ENCODE measurements at regions not wholly inside any gene's neighbourhood (a gene's known extent, or its start where the extent isn't known, plus 50 kb on each side); places are given as distances from the start of the nearest gene placed in this dataset.
A peak's percentile ranks its signal among the peaks of the same experiment; 100 is the strongest.

GRCh38 chr7:116095396-116095795 lies 64.8 kb upstream of the TFEC start:
- H3K4me1 ChIP-seq (ENCODE audit: insufficient read depth, low read length, poor library complexity, severe bottlenecking) = no peaks in the 10 kb centered on the region
- CTCF ChIA-PET (ENCODE audit: unreplicated experiment) = no interaction called here
- no peak for TF ChIP-seq CTCF (conservative IDR thresholded peaks at IDR 0.05; ENCODE audit: low read length)
- TF ChIP-seq EZH2phosphoT487 (IDR thresholded peaks at IDR 0.05; ENCODE audit: borderline replicate concordance, low read depth, low read length) = no peak
- intact Hi-C loops (cut with micrococcal nuclease; ENCODE audit: unreplicated experiment) = no loop called here
- no peaks in the 10 kb centered on the region for H3K9me3 ChIP-seq (ENCODE audit: low read length)
- no peak overlapping the region for H2AFZ ChIP-seq (ENCODE audit: low read length)
- no peak overlapping the region for H3K4me2 ChIP-seq (ENCODE audit: low read length)
- H4K20me1 ChIP-seq (ENCODE audit: insufficient read depth, low read length) = no peaks in the 10 kb centered on the region
- no peak overlapping the region for H3K27ac ChIP-seq (ENCODE audit: low read depth, low read length, poor library complexity, severe bottlenecking)
- no peaks in the 10 kb centered on the region for H3K9me2 ChIP-seq (ENCODE audit: insufficient read depth, low read length)
- no TSS peak for BruUV-seq (replicated peaks)
- H3K79me2 ChIP-seq (ENCODE audit: insufficient read depth, low read depth, low read length) = no peaks in the 10 kb centered on the region
- no peak overlapping the region for H3K4me3 ChIP-seq (ENCODE audit: low read depth, low read length, poor library complexity, severe bottlenecking)
- no peak for DNase-seq (ENCODE audit: low spot score)
- H3K36me3 ChIP-seq (ENCODE audit: insufficient read depth, low read length) = no peaks in the 10 kb centered on the region
- POLR2A ChIA-PET = no interaction called here

DNA sequence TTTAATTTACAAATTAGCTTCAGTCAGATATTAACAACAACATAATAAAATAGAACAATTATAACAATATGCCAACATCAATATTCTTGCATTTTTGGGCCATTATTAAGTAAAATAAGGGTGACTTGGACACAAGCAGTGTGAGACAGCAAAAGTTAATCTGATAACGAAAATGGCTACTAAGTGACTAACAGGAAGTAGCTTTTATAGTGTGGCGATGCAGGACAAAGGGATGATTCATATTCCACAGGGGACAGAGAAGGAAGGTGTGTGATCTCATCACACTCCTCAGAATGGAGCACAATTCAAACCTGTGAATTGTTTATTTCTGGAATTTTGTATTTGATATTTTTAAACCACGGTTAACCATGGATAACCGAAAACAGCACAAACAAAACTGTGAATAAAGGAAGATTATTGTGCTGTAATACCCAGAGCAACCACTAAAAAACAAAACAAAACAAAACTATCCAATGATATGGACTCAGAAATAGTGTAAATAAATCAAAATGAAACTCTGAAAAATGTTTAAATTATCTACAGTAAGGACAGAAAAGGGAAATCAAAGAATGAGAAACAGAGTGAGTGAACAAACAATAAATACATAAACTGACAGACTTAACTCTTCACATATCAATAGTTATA lies 66.9 kb upstream of the TFEC start:
- Histone ChIP-seq H3K27ac (ENCODE audit: low read depth, low read length, poor library complexity, severe bottlenecking) (no peak overlapping the region), H3K79me2 (ENCODE audit: insufficient read depth, low read depth, low read length) (no peaks in the 10 kb centered on the region), H3K9me2 (ENCODE audit: insufficient read depth, low read length) (no peaks in the 10 kb centered on the region), H2AFZ (ENCODE audit: low read length) (no peak overlapping the region), H3K4me2 (ENCODE audit: low read length) (no peak overlapping the region), H3K36me3 (ENCODE audit: insufficient read depth, low read length) (no peaks in the 10 kb centered on the region), H3K4me3 (ENCODE audit: low read depth, low read length, poor library complexity, severe bottlenecking) (no peak overlapping the region), H4K20me1 (ENCODE audit: insufficient read depth, low read length) (no peaks in the 10 kb centered on the region), H3K4me1 (ENCODE audit: insufficient read depth, low read length, poor library complexity, severe bottlenecking) (no peaks in the 10 kb centered on the region), H3K9me3 (ENCODE audit: low read length) (no peaks in the 10 kb centered on the region)
- BruUV-seq (replicated peaks) = no TSS peak
- TF ChIP-seq EZH2phosphoT487 (IDR thresholded peaks at IDR 0.05; ENCODE audit: borderline replicate concordance, low read depth, low read length) = no peak
- 0 out of 2 replicates have a peak, but pooled peaks have one; percentile 22 for TF ChIP-seq CTCF (conservative IDR thresholded peaks at IDR 0.05; ENCODE audit: low read length)
- DNase-seq (ENCODE audit: low spot score) = no peak
- intact Hi-C loops (cut with micrococcal nuclease; ENCODE audit: unreplicated experiment) = no loop called here
- ChIA-PET POLR2A (interaction anchor here (0.9 kb wide), 1 partner anchor 15 kb away, joined by 4 read pairs; no protein-coding TSS in a partner anchor), CTCF (ENCODE audit: unreplicated experiment) (no interaction called here)

DNA sequence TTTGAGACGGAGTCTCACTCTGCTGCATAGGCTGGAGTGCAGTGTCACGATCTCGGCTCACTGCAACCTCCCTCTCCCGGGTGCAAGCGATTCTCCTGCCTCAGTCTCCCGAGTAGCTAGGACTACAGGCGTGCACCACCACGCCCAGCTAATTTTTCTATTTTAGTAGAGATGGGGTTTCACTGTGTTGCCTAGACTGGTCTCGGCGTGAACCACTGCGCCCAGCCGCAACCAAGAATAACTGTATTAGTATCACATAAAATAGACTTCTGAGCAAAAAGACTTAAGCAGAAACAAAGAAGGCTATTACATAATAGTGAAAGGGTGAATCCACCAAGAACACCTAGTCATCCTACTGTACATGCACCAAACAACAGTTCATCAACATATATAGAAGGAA lies 67.6 kb upstream of the TFEC start:
- TF ChIP-seq CTCF (conservative IDR thresholded peaks at IDR 0.05; ENCODE audit: low read length) = no peak
- no peak for TF ChIP-seq EZH2phosphoT487 (IDR thresholded peaks at IDR 0.05; ENCODE audit: borderline replicate concordance, low read depth, low read length)
- no peaks in the 10 kb centered on the region for H3K9me3 ChIP-seq (ENCODE audit: low read length)
- POLR2A ChIA-PET = no interaction called here
- no TSS peak for BruUV-seq (replicated peaks)
- H3K27ac ChIP-seq (ENCODE audit: low read depth, low read length, poor library complexity, severe bottlenecking) = no peak overlapping the region
- no peak overlapping the region for H3K4me2 ChIP-seq (ENCODE audit: low read length)
- H3K36me3 ChIP-seq (ENCODE audit: insufficient read depth, low read length) = no peaks in the 10 kb centered on the region
- no peaks in the 10 kb centered on the region for H3K79me2 ChIP-seq (ENCODE audit: insufficient read depth, low read depth, low read length)
- H3K9me2 ChIP-seq (ENCODE audit: insufficient read depth, low read length) = no peaks in the 10 kb centered on the region
- no peaks in the 10 kb centered on the region for H3K4me1 ChIP-seq (ENCODE audit: insufficient read depth, low read length, poor library complexity, severe bottlenecking)
- no peak overlapping the region for H3K4me3 ChIP-seq (ENCODE audit: low read depth, low read length, poor library complexity, severe bottlenecking)
- DNase-seq (ENCODE audit: low spot score) = no peak
- CTCF ChIA-PET (ENCODE audit: unreplicated experiment) = no interaction called here
- intact Hi-C loops (cut with micrococcal nuclease; ENCODE audit: unreplicated experiment) = no loop called here
- H4K20me1 ChIP-seq (ENCODE audit: insufficient read depth, low read length) = no peaks in the 10 kb centered on the region
- no peak overlapping the region for H2AFZ ChIP-seq (ENCODE audit: low read length)

All from OCI-LY7 (cell line).